ENCODE measurements at regions not wholly inside any gene's neighbourhood (a gene's known extent, or its start where the extent isn't known, plus 50 kb on each side); places are given as distances from the start of the nearest gene placed in this dataset.

GRCh38 chr3:154969366-154969765 lies 110.8 kb upstream of the MME start:
- no peak for TF ChIP-seq EP300 (IDR thresholded peaks at IDR 0.05)
- no peak for TF ChIP-seq JUN (IDR thresholded peaks at IDR 0.05)
- no peak for TF ChIP-seq CTCF (IDR thresholded peaks at IDR 0.05)
- TF ChIP-seq HDAC2 (IDR thresholded peaks at IDR 0.05), result no peak
- TF ChIP-seq CHD4 (IDR thresholded peaks at IDR 0.05; ENCODE audit: borderline replicate concordance), result no peak
- no peak for TF ChIP-seq BCL3 (IDR thresholded peaks at IDR 0.05)
- TF ChIP-seq PBX3 (IDR thresholded peaks at IDR 0.05), result no peak

All from A549 (cell line).